ENCODE measurements at regions not wholly inside any gene's neighbourhood (a gene's known extent, or its start where the extent isn't known, plus 50 kb on each side); places are given as distances from the start of the nearest gene placed in this dataset.

DNA sequence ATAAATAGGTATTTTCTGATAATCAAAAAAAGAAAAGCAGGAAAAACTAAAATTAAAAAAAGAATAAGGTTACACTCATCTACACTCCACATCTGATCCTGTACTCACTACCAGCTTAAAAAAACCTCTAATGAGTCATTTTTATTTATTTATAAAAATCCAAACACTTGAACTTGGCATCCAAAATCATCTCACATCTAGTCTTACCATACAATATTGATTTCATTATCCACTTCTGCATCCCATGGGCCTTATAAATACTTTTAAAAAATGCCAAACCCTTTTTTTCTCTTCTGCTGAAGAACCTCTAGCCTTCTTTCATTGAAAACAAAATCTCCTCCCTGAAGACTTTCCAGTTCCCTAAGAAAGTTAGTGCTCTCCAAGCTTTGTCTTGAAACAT, 109.7 kb downstream of the TMTC3 start:
- Histone ChIP-seq H3K27ac (no peak overlapping the region), H3K9me3 (no peaks in the 10 kb centered on the region), H3K27me3 (replicated peaks; ENCODE audit: insufficient read depth) (no peaks in the 10 kb centered on the region), H3K4me1 (replicated peaks) (no peaks in the 10 kb centered on the region), H3K4me3 (no peak overlapping the region), H3K36me3 (no peaks in the 10 kb centered on the region)
- no peak for DNase-seq (ENCODE audit: low spot score)
- intact Hi-C loops (cut with DNase I) = no loop called here
- TF ChIP-seq POLR2A (IDR thresholded peaks at IDR 0.05) = no peak
- TF ChIP-seq POLR2AphosphoS5 (IDR thresholded peaks at IDR 0.05) = no peak
- TF ChIP-seq, protein P1, sequence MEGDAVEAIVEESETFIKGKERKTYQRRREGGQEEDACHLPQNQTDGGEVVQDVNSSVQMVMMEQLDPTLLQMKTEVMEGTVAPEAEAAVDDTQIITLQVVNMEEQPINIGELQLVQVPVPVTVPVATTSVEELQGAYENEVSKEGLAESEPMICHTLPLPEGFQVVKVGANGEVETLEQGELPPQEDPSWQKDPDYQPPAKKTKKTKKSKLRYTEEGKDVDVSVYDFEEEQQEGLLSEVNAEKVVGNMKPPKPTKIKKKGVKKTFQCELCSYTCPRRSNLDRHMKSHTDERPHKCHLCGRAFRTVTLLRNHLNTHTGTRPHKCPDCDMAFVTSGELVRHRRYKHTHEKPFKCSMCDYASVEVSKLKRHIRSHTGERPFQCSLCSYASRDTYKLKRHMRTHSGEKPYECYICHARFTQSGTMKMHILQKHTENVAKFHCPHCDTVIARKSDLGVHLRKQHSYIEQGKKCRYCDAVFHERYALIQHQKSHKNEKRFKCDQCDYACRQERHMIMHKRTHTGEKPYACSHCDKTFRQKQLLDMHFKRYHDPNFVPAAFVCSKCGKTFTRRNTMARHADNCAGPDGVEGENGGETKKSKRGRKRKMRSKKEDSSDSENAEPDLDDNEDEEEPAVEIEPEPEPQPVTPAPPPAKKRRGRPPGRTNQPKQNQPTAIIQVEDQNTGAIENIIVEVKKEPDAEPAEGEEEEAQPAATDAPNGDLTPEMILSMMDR (IDR thresholded peaks at IDR 0.05) = no peak

DNA sequence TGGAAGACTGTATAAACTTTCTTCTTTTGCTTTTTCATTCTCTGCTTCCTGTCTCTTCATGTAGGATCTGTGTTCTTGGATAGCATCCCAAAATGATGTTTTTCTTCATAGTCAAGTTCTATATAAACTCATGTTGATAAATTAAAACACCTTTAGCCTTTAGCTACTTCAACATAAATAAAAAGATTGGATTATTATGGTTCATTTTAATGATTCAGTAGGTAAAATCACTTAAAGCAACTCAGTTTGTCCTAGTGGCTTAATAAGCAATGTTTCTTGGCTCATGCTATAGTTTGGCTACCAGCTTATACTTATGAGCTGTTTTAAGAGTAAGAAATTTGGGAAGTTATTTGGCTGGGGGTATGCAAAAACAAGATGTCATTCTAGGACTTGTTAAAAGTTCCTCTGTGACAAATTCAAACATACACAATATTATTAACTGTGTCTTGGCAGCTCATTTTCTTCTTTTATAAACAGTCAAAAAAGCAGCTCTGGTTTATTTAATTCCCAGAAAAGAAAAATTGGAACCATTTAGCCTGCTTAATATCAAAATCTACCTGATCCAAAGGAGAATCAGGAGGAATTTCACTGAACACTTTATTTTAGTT, 111.4 kb downstream of the TMTC3 start:
- no peak overlapping the region for H3K27ac ChIP-seq
- DNase-seq (ENCODE audit: low spot score) = no peak
- H3K4me1 ChIP-seq (replicated peaks) = no peaks in the 10 kb centered on the region
- TF ChIP-seq POLR2A (IDR thresholded peaks at IDR 0.05) (no peak), POLR2AphosphoS5 (IDR thresholded peaks at IDR 0.05) (no peak)
- TF ChIP-seq, protein P1 (IDR thresholded peaks at IDR 0.05) = no peak
- intact Hi-C loops (cut with DNase I) = no loop called here
- H3K9me3 ChIP-seq = no peaks in the 10 kb centered on the region
- no peak overlapping the region for H3K4me3 ChIP-seq
- no peaks in the 10 kb centered on the region for H3K36me3 ChIP-seq
- no peaks in the 10 kb centered on the region for H3K27me3 ChIP-seq (replicated peaks; ENCODE audit: insufficient read depth)

GRCh38 chr12:88255224-88255623, 113.1 kb downstream of the TMTC3 start:
- no peaks in the 10 kb centered on the region for H3K9me3 ChIP-seq
- TF ChIP-seq, protein P1 (IDR thresholded peaks at IDR 0.05) = no peak
- TF ChIP-seq POLR2A (IDR thresholded peaks at IDR 0.05) (no peak), POLR2AphosphoS5 (IDR thresholded peaks at IDR 0.05) (no peak)
- no peak overlapping the region for H3K4me3 ChIP-seq
- H3K4me1 ChIP-seq (replicated peaks) = no peaks in the 10 kb centered on the region
- H3K36me3 ChIP-seq = no peaks in the 10 kb centered on the region
- DNase-seq (ENCODE audit: low spot score) = no peak
- 85% methylated on average over 2 of the region's 2 CpGs for WGBS
- intact Hi-C loops (cut with DNase I) = no loop called here
- no peak overlapping the region for H3K27ac ChIP-seq
- no peaks in the 10 kb centered on the region for H3K27me3 ChIP-seq (replicated peaks; ENCODE audit: insufficient read depth)

- TF ChIP-seq POLR2A (IDR thresholded peaks at IDR 0.05) (no peak), POLR2AphosphoS5 (IDR thresholded peaks at IDR 0.05) (no peak)
- TF ChIP-seq, protein P1 (IDR thresholded peaks at IDR 0.05) = no peak
- intact Hi-C loops (cut with DNase I) = no loop called here
- Histone ChIP-seq H3K4me1 (replicated peaks) (no peaks in the 10 kb centered on the region), H3K27me3 (replicated peaks; ENCODE audit: insufficient read depth) (no peaks in the 10 kb centered on the region), H3K9me3 (no peaks in the 10 kb centered on the region), H3K4me3 (no peak overlapping the region), H3K36me3 (no peaks in the 10 kb centered on the region), H3K27ac (no peak overlapping the region)
- no peak for DNase-seq (ENCODE audit: low spot score)
Measured at GRCh38 chr12:88255847-88256246, 113.7 kb downstream of the TMTC3 start.

- no peak overlapping the region for H3K4me3 ChIP-seq
- H3K27ac ChIP-seq = no peak overlapping the region
- no peaks in the 10 kb centered on the region for H3K36me3 ChIP-seq
- no peak for DNase-seq (ENCODE audit: low spot score)
- H3K4me1 ChIP-seq (replicated peaks) = no peaks in the 10 kb centered on the region
- no peaks in the 10 kb centered on the region for H3K9me3 ChIP-seq
- intact Hi-C loops (cut with DNase I) = no loop called here
- H3K27me3 ChIP-seq (replicated peaks; ENCODE audit: insufficient read depth) = no peaks in the 10 kb centered on the region
- WGBS = 90% methylated on average over 2 of the region's 2 CpGs
- TF ChIP-seq POLR2AphosphoS5 (IDR thresholded peaks at IDR 0.05) (no peak), POLR2A (IDR thresholded peaks at IDR 0.05) (no peak)
- TF ChIP-seq, protein P1 (IDR thresholded peaks at IDR 0.05) = no peak
Measured at GRCh38 chr12:88258396-88258795, 116.3 kb downstream of the TMTC3 start.
